ENCODE measurements at regions not wholly inside any gene's neighbourhood (a gene's known extent, or its start where the extent isn't known, plus 50 kb on each side); places are given as distances from the start of the nearest gene placed in this dataset.

DNA sequence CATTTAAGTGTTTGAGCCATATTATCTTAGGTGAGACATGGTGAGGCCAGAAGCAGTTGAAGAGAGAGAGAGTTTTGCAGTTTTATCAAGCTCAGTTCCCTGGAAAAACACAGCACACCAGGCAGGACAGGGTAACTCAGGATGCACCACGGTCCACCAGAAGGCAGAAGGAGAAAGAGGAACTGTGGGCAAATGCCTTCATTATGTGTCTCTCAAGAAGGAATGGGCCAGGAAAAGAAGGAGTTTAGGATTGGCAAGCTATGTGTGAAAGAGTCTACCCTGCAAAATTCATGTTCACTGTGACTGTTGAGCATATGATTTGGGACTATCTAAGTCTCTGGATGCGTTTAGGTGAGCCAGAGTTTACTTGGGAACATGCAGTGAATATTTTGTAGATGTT lies 934.5 kb upstream of the MIR17HG start:
- intact Hi-C loops (cut with micrococcal nuclease) = no loop called here

DNA sequence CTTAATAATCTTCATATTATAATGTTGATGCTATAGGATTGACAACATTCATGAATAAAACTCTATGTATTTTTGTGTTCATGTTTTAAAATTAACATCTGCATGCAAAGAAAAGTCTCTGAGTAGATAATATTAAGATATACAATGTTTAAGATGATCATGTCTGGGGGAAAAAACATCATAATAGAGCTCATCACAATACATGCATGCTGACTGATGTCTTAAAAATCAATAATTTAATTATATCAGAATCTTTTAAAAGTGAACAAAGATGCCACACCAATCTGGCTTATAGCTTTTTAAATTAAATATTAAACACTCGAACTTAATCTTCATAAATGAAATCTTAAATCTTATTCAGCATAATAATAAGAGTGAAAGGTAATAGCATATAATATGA lies 933.9 kb upstream of the MIR17HG start:
- intact Hi-C loops (cut with micrococcal nuclease) = no loop called here

DNA sequence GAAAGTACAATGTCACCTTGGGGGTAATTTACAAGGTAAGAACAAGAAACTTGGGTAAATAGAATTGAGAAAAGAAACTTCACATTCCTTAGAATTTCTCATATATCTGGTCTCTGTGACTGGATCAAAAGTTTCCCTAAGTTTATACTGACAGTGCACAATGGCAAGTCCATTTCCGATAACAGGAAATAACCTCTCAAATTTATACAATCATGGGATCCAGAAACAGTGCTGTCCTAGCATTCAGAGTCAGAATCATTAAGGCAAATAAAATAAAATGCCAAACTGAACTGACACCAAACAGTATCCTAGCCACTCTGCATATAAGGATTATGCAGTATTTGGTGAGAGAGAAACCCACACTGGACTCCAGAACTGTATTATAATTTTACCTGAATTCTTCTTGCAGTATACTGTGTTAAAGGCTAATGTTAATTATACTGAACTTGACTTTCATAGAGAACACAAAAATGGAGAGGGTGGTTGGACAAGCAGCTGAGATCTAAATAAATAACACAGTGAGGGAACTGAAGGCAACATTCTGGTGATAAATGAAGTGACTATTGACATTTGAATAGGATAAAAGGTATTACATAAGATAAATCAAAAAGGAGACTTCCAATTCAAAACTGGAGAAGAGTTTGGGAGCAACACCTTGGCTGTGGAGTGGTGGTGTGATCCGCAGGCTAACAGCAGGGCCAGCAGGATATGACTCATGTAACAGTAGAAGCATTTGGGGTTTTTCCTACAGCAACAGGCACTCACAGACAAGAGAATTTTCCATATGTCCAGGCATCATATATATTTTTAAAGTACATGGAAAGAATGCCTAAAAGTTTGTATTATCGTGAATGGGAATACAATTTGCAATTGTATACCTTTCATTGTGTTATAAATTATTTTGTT lies 932.5 kb upstream of the MIR17HG start:
- intact Hi-C loops (cut with micrococcal nuclease) = no loop called here

DNA sequence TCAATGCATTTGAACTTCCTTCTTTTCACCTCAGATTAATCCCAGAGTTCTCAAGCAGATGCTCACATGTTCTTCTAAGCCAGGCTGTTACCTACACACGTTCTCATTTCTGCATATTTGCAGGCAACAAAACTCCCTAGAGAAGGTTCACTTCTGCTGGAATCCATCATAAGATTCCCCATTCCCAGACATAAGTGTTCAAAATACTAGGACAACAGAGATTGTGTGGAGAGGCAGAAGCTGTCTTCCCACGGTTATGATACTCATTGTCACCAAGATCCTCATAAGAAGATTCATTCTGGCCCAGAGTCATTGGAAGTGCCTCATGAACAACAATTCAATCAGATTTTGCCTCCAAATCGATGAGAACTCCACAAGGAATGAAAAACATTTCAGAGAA lies 931.6 kb upstream of the MIR17HG start:
- intact Hi-C loops (cut with micrococcal nuclease) = no loop called here

DNA sequence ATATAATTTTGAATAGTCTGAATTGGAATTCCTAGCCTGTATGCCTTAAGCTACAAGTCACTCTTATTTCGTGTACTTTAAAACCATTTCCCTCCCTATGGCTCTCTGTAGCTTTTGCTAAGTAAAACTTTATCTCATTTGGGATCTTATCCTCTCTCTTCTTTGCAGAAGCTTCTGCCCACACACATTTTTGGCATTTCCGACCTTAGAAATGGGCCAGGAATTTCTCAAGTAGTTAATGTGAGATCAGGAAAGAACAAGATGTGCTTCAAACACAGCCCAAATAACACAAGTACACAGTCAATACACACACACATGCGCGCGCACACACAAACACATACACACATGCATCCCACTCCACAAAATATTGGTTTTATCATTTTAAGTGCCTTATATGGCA lies 931.0 kb upstream of the MIR17HG start:
- intact Hi-C loops (cut with micrococcal nuclease) = no loop called here

DNA sequence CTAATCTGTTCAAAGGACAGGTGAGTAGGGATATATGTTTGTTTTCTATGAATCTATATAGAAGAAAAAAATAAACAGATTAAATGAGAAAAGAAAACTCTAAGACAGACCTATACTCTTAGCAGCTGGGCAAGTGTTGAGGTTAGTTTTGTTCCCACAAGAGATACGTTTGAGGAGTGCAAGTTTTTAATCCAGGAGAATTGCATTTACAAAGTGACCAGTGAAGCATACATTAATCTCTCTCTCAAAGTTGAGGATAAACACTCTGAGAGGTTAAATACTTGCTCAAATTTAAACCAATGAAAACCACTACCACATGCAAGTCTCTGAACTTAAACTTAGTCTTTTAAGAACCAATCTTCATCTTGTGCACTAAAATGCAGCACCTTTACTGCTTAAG lies 930.5 kb upstream of the MIR17HG start:
- intact Hi-C loops (cut with micrococcal nuclease) = no loop called here

DNA sequence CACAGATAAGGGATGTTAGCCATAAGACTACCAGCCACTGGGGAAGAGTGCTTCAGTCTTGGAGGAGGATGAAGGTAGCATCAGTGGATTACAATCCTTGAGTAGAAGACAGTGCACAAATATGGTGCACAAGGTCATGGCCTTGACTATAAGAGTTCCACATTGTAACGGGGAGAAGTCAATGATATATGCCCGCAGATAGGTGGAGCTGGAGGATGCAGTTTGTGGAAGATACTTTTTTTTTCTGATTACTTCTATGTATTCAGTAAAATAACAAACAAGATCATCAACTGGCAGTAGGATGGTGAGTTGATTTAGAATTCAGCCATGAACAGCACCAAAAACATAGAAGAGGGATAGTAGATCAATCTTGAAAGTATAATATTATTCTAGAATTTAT lies 926.8 kb upstream of the MIR17HG start:
- intact Hi-C loops (cut with micrococcal nuclease) = no loop called here

DNA sequence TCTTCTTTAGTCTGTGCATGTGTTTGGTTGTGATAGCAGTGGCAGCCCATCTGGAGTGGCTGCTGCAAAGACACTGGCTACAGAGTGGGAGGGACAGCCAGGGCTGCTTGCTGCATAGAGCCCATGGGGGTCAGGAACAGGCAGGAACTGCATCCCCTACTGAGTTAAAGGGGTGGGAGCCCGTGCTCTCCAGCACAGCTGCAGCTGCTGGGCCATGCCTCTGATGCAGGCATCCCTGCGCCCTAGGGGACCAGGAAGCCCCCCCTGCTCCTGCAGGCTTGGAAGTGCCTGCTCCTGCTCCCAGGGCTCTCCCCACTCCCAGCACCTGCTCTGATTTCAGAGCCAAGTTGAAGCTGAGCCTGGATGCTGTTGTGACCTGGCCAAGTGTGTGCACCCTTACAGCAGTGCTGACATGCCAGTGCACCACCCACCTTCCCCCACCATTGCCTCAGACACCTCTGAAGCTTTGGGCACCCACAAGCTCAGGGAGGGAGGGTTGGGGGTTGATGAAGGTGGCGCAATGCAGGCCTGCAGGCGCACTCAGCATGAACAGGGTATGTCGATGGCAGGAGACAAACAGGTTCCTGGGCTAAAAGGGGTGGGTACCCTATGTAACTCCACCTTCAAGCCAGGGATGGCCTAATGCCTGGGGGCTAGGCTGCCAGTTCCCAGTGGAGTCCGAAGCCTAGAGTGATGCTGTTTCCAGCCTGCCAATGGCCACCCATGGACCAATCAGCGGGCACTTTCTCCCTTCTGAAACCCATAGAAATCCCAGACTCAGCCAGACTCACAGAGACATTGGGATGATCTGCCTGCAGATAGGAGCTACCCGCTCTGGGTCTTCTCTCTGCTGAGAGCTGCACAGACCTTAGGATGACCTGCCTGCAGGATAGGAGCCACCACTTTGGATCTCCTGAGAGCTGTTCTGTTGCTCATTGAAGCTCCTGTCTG lies 919.9 kb upstream of the MIR17HG start:
- intact Hi-C loops (cut with micrococcal nuclease) = no loop called here

DNA sequence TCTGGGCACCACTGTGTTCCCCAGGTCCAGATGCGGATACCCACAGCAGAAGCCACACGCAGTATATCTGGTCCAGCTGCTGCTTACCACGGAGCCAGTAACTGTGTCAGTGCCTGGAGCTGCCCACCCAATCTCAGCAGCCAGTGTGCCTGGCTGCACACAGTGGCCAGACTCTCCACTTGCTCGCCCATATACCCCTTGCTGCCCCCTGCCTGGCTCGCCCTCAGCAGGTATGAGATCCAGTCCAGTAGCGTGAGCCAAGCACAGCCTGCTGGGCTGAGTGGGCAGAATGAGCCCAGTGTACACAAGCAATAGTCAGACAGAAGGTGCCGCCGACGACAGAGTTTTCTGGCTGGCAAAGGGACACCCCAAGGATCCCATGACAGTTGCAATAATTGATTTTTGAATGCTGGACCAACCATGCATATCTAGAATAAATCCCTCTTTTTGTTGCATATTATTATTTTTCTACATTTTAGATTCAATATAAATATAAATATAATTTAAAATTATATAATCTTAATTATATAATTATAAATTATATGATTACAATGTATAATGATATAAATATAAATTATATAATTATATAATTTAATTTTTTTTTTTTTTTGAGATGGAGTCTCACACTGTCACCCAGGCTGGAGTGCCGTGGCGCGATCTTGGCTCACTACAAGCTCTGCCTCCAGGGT lies 918.8 kb upstream of the MIR17HG start:
- intact Hi-C loops (cut with micrococcal nuclease) = no loop called here

DNA sequence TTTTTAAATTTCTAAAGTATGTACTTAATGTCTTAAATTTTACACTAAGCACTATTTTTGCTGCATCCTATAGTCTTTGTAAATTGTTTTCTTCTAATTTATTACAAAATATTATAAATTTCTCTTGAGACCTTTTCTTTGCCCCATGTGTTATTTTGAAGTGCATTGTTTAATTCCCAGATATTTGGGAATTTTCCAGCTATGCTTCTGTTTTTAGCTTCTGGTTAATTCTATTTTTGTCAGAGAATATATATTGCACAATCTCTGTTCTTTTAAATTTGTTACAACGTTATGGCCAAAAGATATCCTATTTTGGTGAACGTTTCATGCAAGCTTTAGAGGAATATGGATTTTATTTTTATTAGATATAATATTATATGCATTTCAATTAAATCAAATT lies 917.4 kb upstream of the MIR17HG start:
- intact Hi-C loops (cut with micrococcal nuclease) = no loop called here

DNA sequence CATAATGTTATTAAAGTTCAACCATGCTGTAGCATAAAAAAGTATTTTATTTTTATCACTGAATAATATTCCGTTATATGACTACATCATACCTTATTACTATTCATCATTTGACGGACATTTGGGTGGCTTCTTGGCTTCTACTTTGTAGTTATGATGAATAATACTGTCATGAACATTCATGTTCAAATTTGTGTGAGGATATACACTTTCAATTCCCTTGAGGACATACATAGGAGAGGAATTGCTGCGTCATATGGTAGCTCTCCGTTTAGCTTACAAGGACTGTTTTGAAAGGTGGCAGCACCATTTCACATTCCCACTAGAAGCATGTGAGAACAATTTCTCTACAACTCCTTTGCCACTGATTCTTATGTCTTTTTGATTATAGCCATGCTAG lies 910.8 kb upstream of the MIR17HG start:
- intact Hi-C loops (cut with micrococcal nuclease) = no loop called here

DNA sequence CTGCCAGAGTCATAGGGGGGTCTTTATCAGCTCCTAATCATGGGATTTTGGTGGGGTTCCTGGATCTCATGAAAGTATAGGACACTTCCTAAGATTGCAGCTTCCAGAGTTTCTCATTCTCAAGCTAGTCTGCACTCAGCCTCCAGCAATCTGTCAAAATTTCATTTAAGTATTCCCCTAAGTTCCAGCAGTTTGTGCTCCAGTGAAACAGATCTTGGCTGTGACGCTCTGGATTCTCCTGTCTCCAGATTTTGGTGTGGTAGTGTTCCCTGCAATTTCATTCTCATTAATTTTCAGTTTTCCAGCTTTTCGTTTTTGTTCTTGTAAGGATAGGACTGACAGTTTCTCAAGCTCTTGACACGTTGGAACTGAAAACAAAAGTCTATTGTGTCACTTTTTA lies 908.9 kb upstream of the MIR17HG start:
- intact Hi-C loops (cut with micrococcal nuclease) = no loop called here

DNA sequence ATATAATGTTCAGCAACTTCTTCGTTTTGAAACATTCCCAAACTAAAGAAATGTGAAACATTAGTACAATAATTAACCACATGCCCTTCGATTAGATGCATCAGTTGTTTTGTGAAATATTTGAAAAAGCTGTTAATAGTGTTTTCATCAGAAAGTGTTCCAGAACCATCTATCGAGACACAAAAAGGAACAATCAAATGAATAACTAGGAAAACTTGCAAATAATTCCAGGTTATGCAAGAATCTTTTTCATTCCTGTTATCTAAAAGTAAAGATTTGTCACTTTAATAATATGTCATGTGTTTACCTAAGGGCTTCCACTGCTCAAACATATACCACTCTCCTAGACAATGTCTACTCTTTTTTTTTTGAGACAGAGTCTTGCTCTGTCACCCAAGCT lies 904.2 kb upstream of the MIR17HG start:
- intact Hi-C loops (cut with micrococcal nuclease) = no loop called here

DNA sequence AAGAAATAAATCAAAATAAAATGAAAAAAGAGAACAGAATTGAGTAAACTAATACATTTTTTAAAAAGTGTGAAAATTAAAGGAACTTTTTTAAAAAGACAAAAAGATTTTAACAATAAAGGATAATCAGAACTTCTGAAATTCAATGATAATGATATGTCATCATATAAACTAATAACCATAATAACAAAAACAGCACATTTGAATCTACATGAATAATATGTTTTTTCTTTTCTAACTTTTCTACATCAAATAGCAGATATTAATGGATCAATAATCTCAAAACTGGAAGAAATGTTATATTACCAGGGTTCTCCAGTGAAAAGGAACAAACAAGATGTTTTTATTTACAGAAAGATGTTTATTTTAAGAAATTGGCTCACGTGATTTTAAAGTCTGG lies 903.3 kb upstream of the MIR17HG start:
- intact Hi-C loops (cut with micrococcal nuclease) = no loop called here

DNA sequence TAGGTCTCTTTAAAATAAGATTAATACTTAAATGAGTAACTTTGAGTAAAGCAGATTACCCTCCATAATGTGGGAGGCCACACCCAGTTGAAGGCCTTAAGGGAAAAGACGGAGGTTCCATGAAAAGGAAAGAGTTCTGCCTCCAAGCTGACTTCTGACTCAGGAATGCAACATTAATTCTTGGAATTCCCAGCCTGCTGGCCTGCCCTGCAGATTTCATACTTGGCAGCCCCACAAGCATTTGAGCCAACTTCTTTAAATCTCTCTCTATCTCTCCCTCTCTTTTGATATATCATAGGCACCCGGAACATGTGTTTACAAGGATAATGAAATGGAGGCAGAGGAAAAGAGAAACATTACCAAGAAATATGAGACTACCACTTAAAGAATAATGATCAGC lies 902.3 kb upstream of the MIR17HG start:
- intact Hi-C loops (cut with micrococcal nuclease) = no loop called here

DNA sequence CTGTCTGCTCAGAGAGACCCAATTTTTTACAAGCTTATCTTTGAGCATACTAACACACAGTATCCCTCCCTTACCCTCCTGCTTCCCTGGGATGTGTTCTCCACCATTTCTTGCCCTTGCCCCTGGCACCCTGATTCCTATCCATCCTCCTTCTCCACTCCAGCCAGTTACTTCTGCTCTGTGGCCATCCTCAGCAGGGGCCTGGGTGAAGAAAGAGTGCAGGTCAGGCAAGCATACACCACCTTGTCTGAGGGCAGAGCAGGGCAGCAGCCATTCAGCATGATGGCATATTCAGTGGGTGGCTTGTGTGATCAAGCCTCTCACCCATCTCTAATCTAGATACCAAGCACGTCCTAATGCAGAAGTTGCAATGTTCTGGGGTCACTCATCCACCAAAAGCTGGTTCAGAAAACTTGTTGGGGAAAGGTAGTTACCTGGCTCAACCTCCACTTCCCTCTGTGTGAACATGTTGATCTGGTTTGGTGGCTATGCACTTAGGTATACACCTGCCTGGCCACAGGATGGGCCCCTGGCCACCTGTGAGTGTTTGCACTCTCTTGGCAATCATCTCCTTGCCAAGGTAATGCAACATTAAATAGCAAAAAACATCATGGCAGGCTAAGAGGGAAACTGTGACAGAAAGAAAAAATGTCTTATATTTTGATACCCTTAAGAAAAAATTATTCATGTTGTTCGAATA lies 900.3 kb upstream of the MIR17HG start:
- intact Hi-C loops (cut with micrococcal nuclease) = no loop called here

DNA sequence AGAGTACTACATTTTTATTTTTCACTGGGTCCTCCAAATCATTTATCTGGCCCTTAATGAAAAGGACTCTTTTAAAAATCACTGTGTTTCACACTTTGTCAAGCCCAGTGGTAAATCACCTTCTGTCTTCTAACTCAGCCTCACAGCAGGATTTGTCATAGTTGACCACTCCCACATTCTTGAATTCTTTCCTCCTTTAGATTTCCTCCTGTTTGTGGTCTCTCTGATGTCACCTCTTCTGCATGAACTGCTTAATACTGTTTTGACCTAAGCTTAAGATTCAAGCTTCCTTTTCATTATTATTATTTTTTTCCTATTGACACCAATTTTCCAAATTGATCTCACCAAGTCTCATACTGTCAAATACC lies 899.8 kb upstream of the MIR17HG start:
- intact Hi-C loops (cut with micrococcal nuclease) = no loop called here

DNA sequence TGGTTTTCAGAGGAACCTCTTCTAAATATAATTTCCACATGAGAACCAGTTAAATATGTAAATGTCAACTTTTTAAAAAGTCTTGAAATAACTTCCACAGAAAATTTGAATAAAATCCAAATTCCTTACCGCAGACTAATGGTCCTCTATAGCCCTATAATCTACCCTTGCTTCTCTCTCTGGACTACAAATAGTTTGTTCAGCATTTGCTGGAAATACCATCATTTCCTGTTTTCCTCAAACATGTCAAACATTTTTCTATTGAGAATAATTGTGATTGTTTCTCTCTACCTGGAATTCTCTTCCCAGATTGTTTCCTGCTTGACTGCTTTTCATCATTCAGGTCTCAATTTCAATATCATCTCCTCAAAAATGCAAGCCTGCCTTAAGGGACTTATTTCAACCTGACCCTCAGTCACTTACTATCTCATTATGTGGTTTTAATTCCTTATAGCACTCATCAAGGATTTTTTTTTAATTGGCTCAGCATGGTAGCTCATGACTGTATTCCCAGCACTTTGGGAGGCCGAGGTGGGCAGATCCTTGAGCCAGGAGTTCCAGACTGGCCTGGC lies 898.9 kb upstream of the MIR17HG start:
- intact Hi-C loops (cut with micrococcal nuclease) = no loop called here

DNA sequence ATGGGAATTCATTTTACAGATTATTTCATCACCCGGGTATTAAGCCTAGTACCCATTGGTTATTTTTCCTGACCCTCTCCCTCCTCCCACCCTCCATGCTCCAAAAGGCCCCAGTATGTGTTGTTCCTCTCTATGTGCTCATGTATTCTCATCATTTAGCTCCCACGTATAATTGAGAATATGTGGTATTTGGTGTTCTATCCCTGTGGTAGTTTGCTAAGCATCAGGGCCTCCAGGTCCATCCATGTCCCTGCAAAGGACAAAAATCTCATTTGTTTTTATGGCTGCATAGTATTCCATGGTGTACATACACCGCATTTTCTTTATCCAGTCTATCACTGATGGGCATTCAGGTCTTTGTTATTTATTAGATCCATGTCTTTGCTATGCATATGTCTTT lies 894.1 kb upstream of the MIR17HG start:
- intact Hi-C loops (cut with micrococcal nuclease) = no loop called here

DNA sequence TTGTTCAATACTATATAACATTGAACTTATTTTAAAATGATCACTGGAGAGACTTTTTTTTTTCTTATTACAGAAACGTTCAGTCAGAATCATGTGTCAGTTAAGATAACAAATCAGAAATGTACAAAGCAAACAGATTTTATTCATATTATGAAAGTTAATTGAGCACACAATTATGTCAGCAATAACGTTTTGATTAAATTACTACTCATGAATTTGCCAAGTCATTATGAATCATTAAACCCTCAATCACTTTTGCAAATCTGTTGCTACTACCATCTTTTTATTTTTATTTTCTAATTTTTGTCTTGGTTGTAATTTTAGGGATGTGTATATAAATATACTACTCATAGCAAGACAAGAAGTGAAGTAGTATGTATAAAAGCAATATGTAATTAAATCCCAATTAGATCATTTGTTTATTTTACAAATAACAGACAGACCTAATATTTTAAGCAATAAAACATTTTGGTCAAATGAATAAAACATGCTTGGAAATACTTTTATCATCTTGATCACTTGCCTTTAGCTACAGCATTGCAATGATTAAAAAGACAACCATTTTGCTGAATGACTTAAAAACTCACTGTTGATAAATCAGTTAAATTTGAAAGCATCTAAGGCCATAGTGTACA lies 893.4 kb upstream of the MIR17HG start:
- intact Hi-C loops (cut with micrococcal nuclease) = no loop called here
